HG03103 (cell line): ENCODE measurements at regions not wholly inside any gene's neighbourhood (a gene's known extent, or its start where the extent isn't known, plus 50 kb on each side); places are given as distances from the start of the nearest gene placed in this dataset.

Experiments used
- ATAC-seq: cut with Tn5 transposase; IDR thresholded peaks from one replicate; pipeline ENCODE4 v1.9.1; 2021; ENCODE audit warnings: low read depth; ENCODE audit not compliant: unreplicated experiment

- ATAC-seq: no peak
Measured at GRCh38 chr21:27713154-27714109, 746.5 kb upstream of the ADAMTS5 start.

DNA sequence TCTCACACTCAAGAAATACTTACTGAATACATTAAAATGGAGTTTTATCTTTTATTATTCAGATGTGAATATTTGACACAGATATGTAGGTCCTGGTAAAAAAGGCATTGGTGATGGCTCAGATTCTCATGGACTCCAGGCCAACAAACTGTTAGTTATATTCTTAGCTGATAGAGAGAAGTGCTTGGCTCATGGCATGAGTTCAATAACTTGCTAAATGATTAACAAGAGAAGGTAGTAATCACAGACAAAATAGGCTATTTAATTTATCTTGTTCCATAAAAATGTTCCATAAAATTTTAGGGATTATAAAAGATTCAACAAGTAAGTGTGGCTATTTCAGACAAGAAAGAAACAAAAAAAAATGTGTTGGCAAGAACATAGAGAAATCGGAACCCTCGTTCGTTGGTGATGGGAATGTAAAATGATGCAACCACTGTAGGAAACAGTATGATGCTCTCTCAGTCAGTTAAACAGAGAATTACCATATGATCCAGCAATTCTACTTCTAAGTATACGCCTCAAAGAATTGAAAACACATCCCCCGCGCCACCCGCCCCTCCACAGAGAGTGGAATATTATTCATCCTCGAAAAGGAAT, 737.8 kb upstream of the ADAMTS5 start:
- ATAC-seq: no peak

GRCh38 chr21:27703791-27704190, 736.9 kb upstream of the ADAMTS5 start:
- ATAC-seq: no peak

- ATAC-seq: peak; percentile 55
Measured at GRCh38 chr21:27700974-27701614, 734.2 kb upstream of the ADAMTS5 start.

- ATAC-seq: no peak
Measured at GRCh38 chr21:27695246-27695645, 728.4 kb upstream of the ADAMTS5 start.

GRCh38 chr21:27694667-27695066, 727.8 kb upstream of the ADAMTS5 start:
- ATAC-seq: no peak

- no peak for ATAC-seq
Measured at GRCh38 chr21:27693376-27693775, 726.5 kb upstream of the ADAMTS5 start.

DNA sequence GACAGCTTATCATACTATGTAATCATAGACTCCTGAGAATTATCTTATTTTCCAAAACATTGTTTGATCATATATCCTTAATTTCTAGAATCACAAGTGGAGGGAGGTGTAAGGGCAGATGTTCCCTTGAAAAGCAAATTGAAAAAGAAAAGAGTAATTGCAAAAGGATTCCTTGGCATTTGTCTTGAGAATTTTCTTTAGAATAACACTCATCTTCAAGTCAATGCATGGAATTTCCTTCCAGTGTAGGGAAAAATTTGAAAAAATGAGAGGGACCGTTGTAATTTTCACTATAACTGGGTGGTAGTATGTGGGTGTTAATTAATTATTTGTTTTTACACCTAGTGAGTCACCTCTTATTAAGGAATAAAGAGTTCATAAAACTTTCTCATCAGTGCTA, 724.6 kb upstream of the ADAMTS5 start:
- ATAC-seq: no peak

DNA sequence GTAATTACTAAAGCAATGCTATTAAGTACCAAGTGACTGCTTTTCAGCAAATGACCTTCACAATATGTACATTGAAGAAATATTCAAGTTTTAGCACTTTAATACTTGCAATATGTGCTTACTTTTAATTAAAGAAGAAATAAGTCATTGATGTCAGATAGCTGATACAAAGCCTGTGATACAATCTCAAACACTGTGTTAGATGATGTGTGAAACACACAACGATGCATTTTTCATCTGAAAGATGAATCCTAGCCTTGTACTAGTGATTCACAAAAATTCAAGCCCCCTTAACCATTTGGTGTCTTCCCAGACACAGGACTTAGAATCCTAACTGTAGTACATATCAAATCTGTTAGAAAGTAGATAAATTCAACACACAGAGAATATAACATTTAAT, 724.1 kb upstream of the ADAMTS5 start:
- ATAC-seq: no peak

DNA sequence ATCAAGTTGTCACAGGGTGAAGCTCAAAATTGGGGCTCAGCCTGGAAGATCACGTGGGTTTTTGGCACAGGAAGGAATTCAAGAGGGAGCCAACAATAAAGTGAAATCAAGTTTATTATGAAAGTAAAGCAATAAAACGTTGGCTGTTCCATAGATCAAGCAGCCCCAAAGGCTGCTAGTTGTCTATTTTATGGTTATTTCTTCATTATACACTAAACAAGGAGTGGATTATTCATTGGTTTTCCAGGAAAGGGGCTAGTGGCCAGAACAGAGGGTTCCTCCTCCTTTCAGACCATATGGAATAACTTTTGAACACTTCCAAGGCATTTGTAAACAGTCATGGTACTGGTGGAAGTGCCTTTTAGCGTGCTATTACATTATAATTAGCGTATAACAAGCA, 723.5 kb upstream of the ADAMTS5 start:
- ATAC-seq: no peak

GRCh38 chr21:27688773-27689172, 721.9 kb upstream of the ADAMTS5 start:
- no peak for ATAC-seq

DNA sequence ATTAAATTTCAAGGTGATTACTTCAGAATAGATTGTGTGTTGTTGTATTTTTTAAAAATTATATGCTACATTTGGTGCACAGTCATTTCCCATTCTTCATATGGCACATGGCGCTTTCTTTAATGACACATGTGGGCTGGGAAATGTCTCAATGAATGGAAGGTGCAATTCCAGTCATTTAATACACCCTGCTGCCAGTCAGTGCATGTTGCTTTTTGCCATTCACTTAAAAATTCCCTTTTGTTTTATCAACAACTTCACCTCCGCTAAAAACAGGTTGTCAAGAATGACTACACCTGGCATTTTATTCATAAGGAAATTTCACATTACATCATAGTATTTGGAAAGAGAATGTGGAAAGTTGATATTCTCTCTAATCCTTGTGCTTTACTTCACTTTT, 716.4 kb upstream of the ADAMTS5 start:
- ATAC-seq: no peak

DNA sequence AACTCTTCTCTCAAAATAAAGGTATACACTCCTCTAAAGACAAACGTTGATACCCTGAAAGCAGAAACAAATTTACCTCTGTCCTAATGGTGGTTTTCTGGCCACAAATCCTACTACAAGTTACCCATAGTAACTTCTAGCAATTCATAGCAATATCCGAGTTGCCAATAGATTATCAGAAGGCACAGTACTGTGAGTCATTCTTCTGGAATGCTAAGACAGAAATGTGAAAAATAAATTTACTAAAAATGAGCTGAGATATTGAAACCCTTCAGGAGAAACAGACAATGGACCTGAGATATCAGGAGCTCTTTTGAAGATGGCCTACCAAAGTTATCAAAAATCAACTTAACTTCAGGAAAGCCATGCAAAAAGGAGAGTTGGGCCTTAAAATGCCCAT, 715.0 kb upstream of the ADAMTS5 start:
- ATAC-seq: no peak

- ATAC-seq: no peak
Measured at GRCh38 chr21:27681038-27681437, 714.1 kb upstream of the ADAMTS5 start.

GRCh38 chr21:27680181-27680580, 713.3 kb upstream of the ADAMTS5 start:
- no peak for ATAC-seq

- no peak for ATAC-seq
Measured at GRCh38 chr21:27678511-27678910, 711.6 kb upstream of the ADAMTS5 start.

DNA sequence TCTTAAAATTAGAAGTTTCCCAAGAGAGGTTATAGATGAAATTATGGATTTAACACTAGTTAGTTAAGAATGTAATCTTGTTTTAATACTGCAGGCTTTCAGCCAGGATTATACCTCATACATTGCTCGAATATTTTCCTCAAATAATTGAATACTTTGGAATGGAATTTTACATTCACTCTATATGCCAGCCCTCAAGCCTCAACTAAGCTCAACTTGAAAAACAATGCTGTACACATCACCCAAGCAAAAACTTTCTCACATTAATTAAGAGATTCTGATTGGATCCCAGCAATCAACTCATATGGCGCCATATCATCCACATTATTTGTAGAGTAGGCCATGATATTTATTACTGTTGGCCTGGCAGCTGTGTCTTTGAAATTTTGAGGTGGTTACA, 710.7 kb upstream of the ADAMTS5 start:
- ATAC-seq: no peak

DNA sequence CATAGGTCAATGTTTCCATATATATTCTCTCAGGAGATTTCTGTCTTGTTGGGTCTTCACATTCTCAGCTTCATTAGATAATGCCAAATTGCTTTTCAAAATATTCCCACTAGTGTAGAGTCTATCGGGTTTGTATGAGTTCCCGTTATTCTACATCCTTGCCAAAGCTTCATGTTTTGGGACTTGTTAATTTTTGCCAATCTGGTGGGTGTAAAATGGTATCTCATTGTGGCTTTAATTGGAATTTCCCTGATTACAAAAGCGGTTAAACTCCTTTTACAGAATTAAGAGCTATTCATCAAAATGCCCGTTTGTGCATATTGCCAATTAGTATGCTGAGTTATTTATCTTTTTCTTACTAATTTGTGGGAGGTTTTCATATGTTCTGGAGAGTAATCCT, 708.4 kb upstream of the ADAMTS5 start:
- no peak for ATAC-seq

GRCh38 chr21:27674041-27674615, 707.2 kb upstream of the ADAMTS5 start:
- ATAC-seq: no peak

DNA sequence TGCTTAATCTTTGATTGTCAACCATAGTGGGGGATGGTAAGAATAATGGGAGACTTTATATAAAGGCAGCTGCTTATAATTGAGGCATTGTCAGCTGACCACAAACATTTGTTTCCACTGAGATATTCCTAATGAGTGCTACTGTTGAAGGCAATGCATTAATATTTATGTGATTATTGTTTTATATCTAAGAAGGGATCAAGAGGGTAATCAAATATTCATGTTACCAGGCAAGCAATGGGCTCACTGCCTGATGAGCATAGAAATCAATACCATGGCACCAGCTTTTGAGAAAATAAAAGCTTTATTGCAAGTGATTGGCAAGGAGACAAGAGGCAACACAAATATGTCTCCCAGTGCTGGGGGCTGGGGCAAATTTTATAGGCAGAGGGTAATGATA, 706.7 kb upstream of the ADAMTS5 start:
- no peak for ATAC-seq

DNA sequence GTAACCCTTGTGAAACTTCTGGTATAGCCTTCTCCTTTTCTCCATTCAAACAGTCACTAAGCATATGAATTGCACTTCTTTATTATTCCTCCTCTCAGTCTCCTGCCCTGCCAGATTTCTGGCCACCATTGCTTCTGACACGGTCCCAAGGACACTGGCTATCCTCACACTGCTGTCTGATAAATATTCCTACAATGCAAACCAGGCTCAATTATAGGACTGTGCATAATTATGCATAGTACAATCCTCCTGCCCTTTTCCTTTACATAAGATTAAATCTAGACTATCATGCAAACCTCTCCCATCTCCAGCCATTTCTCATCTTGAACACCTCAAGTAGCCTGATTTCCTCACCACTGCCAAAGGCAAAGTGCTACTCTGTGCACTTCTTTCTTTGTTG, 704.3 kb upstream of the ADAMTS5 start:
- ATAC-seq: no peak
